IMR-90 (cell line): ENCODE measurements at regions not wholly inside any gene's neighbourhood (a gene's known extent, or its start where the extent isn't known, plus 50 kb on each side); places are given as distances from the start of the nearest gene placed in this dataset.

Experiments used
- ATAC-seq: fragments of 200-7000 bp; cut with Tn5 transposase; 2 replicates; pipeline ENCODE4 v1.9.1; 2020; ENCODE audit warnings: low read depth, mild to moderate bottlenecking, moderate library complexity
- BruUV-seq: library from RNA; stranded (reverse); fragments of 400-500 nt; replicated peaks from 2 replicates; lab custom pipeline; 2021; lab: Mats Ljungman, UMichigan
- CTCF ChIA-PET: fragments of 300-600 bp; formaldehyde crosslinking; extraction: SDS; loops from one replicate; lab custom pipeline; 2021; ENCODE audit warnings: antibody characterized with exemption; lab: Yijun Ruan, JAX
- POLR2A ChIA-PET: fragments of 300-600 bp; sonication (Branson Sonifier 250); formaldehyde crosslinking; loops from one replicate; lab custom pipeline; 2022; ENCODE audit warnings: antibody characterized with exemption; ENCODE audit not compliant: unreplicated experiment; lab: Charles Lee
- DNase-seq: peaks from one replicate; pipeline ENCODE4 v3.0.0; 2013
- H2AFZ ChIP-seq: replicated peaks from 2 replicates; pipeline ENCODE3; 2013; ENCODE audit warnings: low read length, mild to moderate bottlenecking; ENCODE audit not compliant: poor library complexity
- H2AK5ac ChIP-seq: 2 replicates; pipeline ENCODE4 v1.6.1; 2013; ENCODE audit warnings: low read depth, low read length, inconsistent platforms
- H2AK9ac ChIP-seq: replicated peaks from 2 replicates; pipeline ENCODE3; 2013; ENCODE audit warnings: mild to moderate bottlenecking, low read depth, low read length, moderate library complexity; ENCODE audit not compliant: poor library complexity
- H2BK120ac ChIP-seq: 2 replicates; pipeline ENCODE4 v1.6.1; 2013; ENCODE audit warnings: low read depth, low read length, inconsistent platforms
- H2BK15ac ChIP-seq: 3 replicates; pipeline ENCODE4 v1.6.1; 2013; ENCODE audit warnings: low read depth, low read length, inconsistent platforms
- H2BK20ac ChIP-seq: 2 replicates; pipeline ENCODE4 v1.6.1; 2013; ENCODE audit warnings: low read depth, mild to moderate bottlenecking, inconsistent platforms, low read length, moderate library complexity
- H2BK5ac ChIP-seq: 2 replicates; pipeline ENCODE4 v1.6.1; 2013; ENCODE audit warnings: mild to moderate bottlenecking, low read depth, low read length, inconsistent platforms; ENCODE audit not compliant: poor library complexity, severe bottlenecking
- H3K14ac ChIP-seq: replicated peaks from 2 replicates; pipeline ENCODE4 v1.6.1; 2013; ENCODE audit warnings: low read depth, low read length, inconsistent platforms
- H3K18ac ChIP-seq: 2 replicates; pipeline ENCODE4 v1.6.1; 2013; ENCODE audit warnings: low read depth, low read length, control low read depth
- H3K23ac ChIP-seq: 2 replicates; pipeline ENCODE4 v1.6.1; 2013; ENCODE audit warnings: low read depth, low read length, inconsistent platforms
- H3K27ac ChIP-seq: 2 replicates; pipeline ENCODE4 v1.5.1; 2013; ENCODE audit warnings: mild to moderate bottlenecking, control low read depth, low read length; ENCODE audit not compliant: insufficient read depth
- H3K27me3 ChIP-seq: 2 replicates; pipeline ENCODE4 v1.6.1; 2013; ENCODE audit warnings: low read length; ENCODE audit not compliant: control insufficient read depth, insufficient read depth
- H3K36me3 ChIP-seq: 2 replicates; pipeline ENCODE4 v1.6.1; 2013; ENCODE audit warnings: low read length, mixed read lengths; ENCODE audit not compliant: control insufficient read depth, insufficient read depth
- H3K4ac ChIP-seq: 2 replicates; pipeline ENCODE4 v1.6.1; 2013; ENCODE audit warnings: low read depth, low read length, inconsistent platforms
- H3K4me1 ChIP-seq: 2 replicates; pipeline ENCODE4 v1.6.1; 2013; ENCODE audit warnings: low read length, mixed read lengths; ENCODE audit not compliant: control insufficient read depth, insufficient read depth
- H3K4me2 ChIP-seq: 2 replicates; pipeline ENCODE4 v1.6.1; 2013; ENCODE audit warnings: low read depth, mild to moderate bottlenecking, control low read depth, low read length, moderate library complexity
- H3K4me3 ChIP-seq: 2 replicates; pipeline ENCODE4 v1.5.1; 2013; ENCODE audit warnings: low read depth, mild to moderate bottlenecking, control low read depth, low read length, moderate library complexity; ENCODE audit not compliant: insufficient read depth
- H3K56ac ChIP-seq: 2 replicates; pipeline ENCODE4 v1.6.1; 2013; ENCODE audit warnings: low read length, inconsistent platforms; ENCODE audit not compliant: insufficient read depth; ENCODE audit errors: extremely low read depth
- H3K79me1 ChIP-seq, 2 experiments: 2 replicates each; pipeline ENCODE4 v1.6.1; 2013; ENCODE audit warnings: low read length in 2 of 2, inconsistent platforms in 1 of 2, low read depth in 1 of 2
- H3K9ac ChIP-seq: 2 replicates; pipeline ENCODE4 v1.6.1; 2013; ENCODE audit warnings: low read depth, low read length, control low read depth
- H3K9me1 ChIP-seq: 2 replicates; pipeline ENCODE4 v1.6.1; 2013; ENCODE audit warnings: low read length, inconsistent platforms; ENCODE audit not compliant: insufficient read depth
- H3K9me3 ChIP-seq: 2 replicates; pipeline ENCODE4 v1.6.1; 2013; ENCODE audit warnings: low read length; ENCODE audit not compliant: control insufficient read depth, insufficient read depth
- H4K20me1 ChIP-seq: 2 replicates; pipeline ENCODE4 v1.6.1; 2013; ENCODE audit warnings: low read length, inconsistent platforms; ENCODE audit not compliant: insufficient read depth
- H4K5ac ChIP-seq: 2 replicates; pipeline ENCODE4 v1.6.1; 2013; ENCODE audit warnings: mild to moderate bottlenecking, low read depth, low read length, control low read depth
- H4K8ac ChIP-seq, 2 experiments: 2 replicates each; pipeline ENCODE4 v1.6.1; 2013; ENCODE audit warnings: low read depth in 2 of 2, low read length in 2 of 2, control low read depth in 1 of 2, inconsistent platforms in 1 of 2
- H4K91ac ChIP-seq: 2 replicates; pipeline ENCODE4 v1.6.1; 2013; ENCODE audit warnings: low read depth, low read length, inconsistent platforms; ENCODE audit not compliant: insufficient read depth
- BHLHE40 ChIP-seq: fragments of 150-350 bp; IDR thresholded peaks from 2 replicates; pipeline ENCODE4 v1.6.1; 2016; ENCODE audit warnings: mild to moderate bottlenecking, low read depth, low read length
- CEBPB ChIP-seq: IDR thresholded peaks from 2 replicates; pipeline ENCODE4 v1.6.1; 2012; ENCODE audit warnings: low read depth, low read length, improper control_type of control experiment
- MAFK ChIP-seq: IDR thresholded peaks from 2 replicates; pipeline ENCODE4 v1.6.1; 2012; ENCODE audit warnings: low read depth, low read length, improper control_type of control experiment
- MAZ ChIP-seq: IDR thresholded peaks from 2 replicates; pipeline ENCODE4 v1.6.1; 2012; ENCODE audit warnings: low read depth, mild to moderate bottlenecking, low read length, improper control_type of control experiment, moderate library complexity, borderline replicate concordance
- POLR2A ChIP-seq: IDR thresholded peaks from 2 replicates; pipeline ENCODE4 v1.6.1; 2012; ENCODE audit warnings: mild to moderate bottlenecking, low read depth, low read length
- WGBS, 2 experiments: methylation state at CpG; one replicate each; pipeline versions ENCODE4 v1.1.5 to v1.1.7; 2013; ENCODE audit warnings: missing lambda C conversion rate in 2 of 2; ENCODE audit not compliant: insufficient read length in 1 of 2; ENCODE audit errors: extremely low coverage in 2 of 2; 5-methylcytosine and 5-hydroxymethylcytosine counted together
- dilution Hi-C: fragments of 300-500 bp; cut with HindIII; formaldehyde crosslinking; loops from one replicate; pipeline ENCODE4 v1.14.3; 2018; ENCODE audit warnings: low sequenced_read_pairs; ENCODE audit not compliant: unreplicated experiment
- in situ Hi-C: fragments of 300-500 bp; cut with MboI; formaldehyde crosslinking; loops from 3 replicates; pipeline ENCODE4 v1.14.3; 2019; ENCODE audit warnings: low sequenced_read_pairs, inconsistent platforms, mixed read lengths
- intact Hi-C: fragments of 100-400 bp; cut with micrococcal nuclease; formaldehyde crosslinking; loops from 2 replicates; pipeline ENCODE4 v1.10.0; 2022

- Histone ChIP-seq H4K8ac (no peak overlapping the region), H3K56ac (no peak overlapping the region), H2BK15ac (no peak overlapping the region), H3K27ac (no peak overlapping the region), H2BK120ac (no peak overlapping the region), H2AK9ac (no peak overlapping the region), H3K9ac (no peak overlapping the region), H3K9me3 (no peaks in the 10 kb centered on the region), H3K4me3 (no peak overlapping the region), H3K4me2 (no peak overlapping the region), H3K36me3 (no peaks in the 10 kb centered on the region), H4K20me1 (no peaks in the 10 kb centered on the region), H3K4me1 (no peaks in the 10 kb centered on the region), H2BK20ac (no peak overlapping the region), H3K79me1 (no peaks in the 10 kb centered on the region), H4K91ac (no peak overlapping the region), H2AK5ac (no peak overlapping the region), H3K4ac (no peak overlapping the region), H2BK5ac (no peak overlapping the region), H3K18ac (no peak overlapping the region), H3K23ac (no peak overlapping the region), H2AFZ (no peak overlapping the region), H4K5ac (no peak overlapping the region), H3K27me3 (no peaks in the 10 kb centered on the region), H3K9me1 (no peaks in the 10 kb centered on the region), H3K14ac (no peak overlapping the region)
- ATAC-seq (no peak), DNase-seq (no peak)
- ChIA-PET CTCF (no interaction called here), POLR2A (no interaction called here)
- 83% methylated on average over 1 of the region's 1 CpG; no CpG with 5 or more reads in 1 of the 2 experiments for WGBS, 2 experiments
- in situ Hi-C loops: no loop called here
- TF ChIP-seq POLR2A (no peak), MAZ (no peak), MAFK (no peak), BHLHE40 (no peak), CEBPB (no peak)
- no TSS peak for BruUV-seq
- intact Hi-C loops: no loop called here
- dilution Hi-C loops: no loop called here
Measured at GRCh38 chr2:147471126-147471525, 373.7 kb upstream of the ACVR2A start.
